Body of pancreas (tissue), 4 donors: ENCODE measurements at regions not wholly inside any gene's neighbourhood (a gene's known extent, or its start where the extent isn't known, plus 50 kb on each side); places are given as distances from the start of the nearest gene placed in this dataset.

Experiments
- ATAC-seq: fragments of 150-250 bp; one replicate; pipeline ENCODE4 v1.9.1; 2016
- DNase-seq, 4 donors: peaks; one replicate each; pipeline ENCODE4 v3.0.0-alpha.2; 2019
- H3K27ac ChIP-seq, 4 donors: fragments of 200-600 bp; sonication (generic); 1 replicate in 3 of 4; 2 replicates in 1 of 4; pipeline versions ENCODE4 v1.5.1 to v1.6.1; 2016 to 2019; ENCODE audit warnings: mild to moderate bottlenecking in 1 of 4, mixed read lengths in 1 of 4, moderate library complexity in 1 of 4
- H3K27me3 ChIP-seq, 2 donors: fragments of 200-600 bp; sonication (generic); one replicate each; pipeline ENCODE4 v1.6.0; 2016; ENCODE audit warnings: mild to moderate bottlenecking in 1 of 2
- H3K36me3 ChIP-seq, 2 donors: fragments of 200-600 bp; sonication (generic); replicated peaks in 1 of 2; 2 replicates each; pipeline ENCODE4 v1.5.1; 2016; ENCODE audit warnings: low read depth in 2 of 2; ENCODE audit not compliant: insufficient read depth in 1 of 2
- H3K4me1 ChIP-seq: fragments of 200-600 bp; sonication (generic); one replicate; pipeline ENCODE4 v1.6.0; 2016
- H3K4me3 ChIP-seq, 2 donors: fragments of 200-600 bp; sonication (generic); 1 replicate in 1 of 2; 2 replicates in 1 of 2; pipeline ENCODE4 v1.5.1; 2016 to 2019
- H3K9me3 ChIP-seq, 3 donors: fragments of 200-600 bp; sonication (generic); 1 replicate in 2 of 3; 2 replicates in 1 of 3; pipeline ENCODE4 v1.5.1; 2016
- CTCF ChIP-seq, 7 experiments: fragments of 450-650 bp in 4 of 7; fragments of 200-600 bp in 3 of 7; sonication (generic) in 3 of 7; IDR thresholded peaks; one replicate each; pipeline ENCODE4 v1.5.1; 2016 to 2019; ENCODE audit warnings: antibody characterized with exemption in 7 of 7
- POLR2A ChIP-seq, 3 donors: fragments of 450-650 bp; IDR thresholded peaks; one replicate each; pipeline ENCODE4 v1.6.1; 2016; ENCODE audit warnings: antibody characterized with exemption in 3 of 3, mild to moderate bottlenecking in 2 of 3
- WGBS, 2 donors: methylation state at CpG; one replicate each; pipeline ENCODE4 v1.1.5; 2017; 5-methylcytosine and 5-hydroxymethylcytosine counted together
- intact Hi-C: fragments of 100-400 bp; cut with DNase I; formaldehyde crosslinking; loops from one replicate; pipeline ENCODE4 v1.15.1; 2023

GRCh38 chr22:49142296-49142695 is 685.4 kb downstream of the BRD1 start:
- Histone ChIP-seq H3K27me3 (no peaks in the 10 kb centered on the region), H3K36me3 (no peaks in the 10 kb centered on the region), H3K4me1 (no peaks in the 10 kb centered on the region), H3K4me3 (no peak overlapping the region), H3K9me3 (no peaks in the 10 kb centered on the region), H3K27ac (no peak overlapping the region)
- intact Hi-C loops, result no loop called here
- no peak for TF ChIP-seq POLR2A (IDR thresholded peaks at IDR 0.05)
- TF ChIP-seq CTCF (IDR thresholded peaks at IDR 0.05), result no peak
- no peak for ATAC-seq
- WGBS, 2 donors, result 77 to 80% methylated on average over 15 of the region's 15 CpGs
- DNase-seq, result no peak

- no peak for TF ChIP-seq CTCF (IDR thresholded peaks at IDR 0.05)
- no peak for TF ChIP-seq POLR2A (IDR thresholded peaks at IDR 0.05)
These were observed 685.9 kb downstream of the BRD1 start for GRCh38 chr22:49141761-49142160.

GRCh38 chr22:49140911-49141665 is 686.6 kb downstream of the BRD1 start:
- no peak for ATAC-seq
- intact Hi-C loops, result no loop called here
- no peak overlapping the region for H3K27ac ChIP-seq

More at GRCh38 chr22:49141761-49142160, 685.9 kb downstream of the BRD1 start:
- no peak overlapping the region for H3K27ac ChIP-seq
- no peaks in the 10 kb centered on the region for H3K4me1 ChIP-seq
- intact Hi-C loops, result no loop called here
- H3K9me3 ChIP-seq, result no peaks in the 10 kb centered on the region
- no peak for DNase-seq
- no peaks in the 10 kb centered on the region for H3K36me3 ChIP-seq
- no peaks in the 10 kb centered on the region for H3K27me3 ChIP-seq
- no peak overlapping the region for H3K4me3 ChIP-seq
- ATAC-seq, result no peak
- WGBS, 2 donors, result 35 to 70% methylated on average over 2 to 11 of the region's 11 CpGs

GRCh38 chr22:49139492-49140151 is 688.1 kb downstream of the BRD1 start:
- Histone ChIP-seq H3K9me3 (no peaks in the 10 kb centered on the region), H3K27ac (no peak overlapping the region), H3K27me3 (no peaks in the 10 kb centered on the region), H3K4me3 (no peak overlapping the region), H3K36me3 (no peaks in the 10 kb centered on the region), H3K4me1 (no peaks in the 10 kb centered on the region)
- TF ChIP-seq POLR2A (IDR thresholded peaks at IDR 0.05), result no peak
- no peak for TF ChIP-seq CTCF (IDR thresholded peaks at IDR 0.05)
- DNase-seq (no peak), ATAC-seq (no peak)
- 57 to 63% methylated on average over 13 to 15 of the region's 15 CpGs for WGBS, 2 donors
- intact Hi-C loops, result no loop called here

More at GRCh38 chr22:49140911-49141665, 686.6 kb downstream of the BRD1 start:
- TF ChIP-seq POLR2A (IDR thresholded peaks at IDR 0.05) (no peak), CTCF (IDR thresholded peaks at IDR 0.05) (no peak)
- WGBS, 2 donors, result 56 to 70% methylated on average over 22 to 24 of the region's 24 CpGs
- no peak for DNase-seq
- H3K27me3 ChIP-seq, result no peaks in the 10 kb centered on the region
- no peaks in the 10 kb centered on the region for H3K9me3 ChIP-seq
- H3K4me3 ChIP-seq, result no peak overlapping the region
- H3K36me3 ChIP-seq, result no peaks in the 10 kb centered on the region
- H3K4me1 ChIP-seq, result no peaks in the 10 kb centered on the region
